ENCODE measurements at regions not wholly inside any gene's neighbourhood (a gene's known extent, or its start where the extent isn't known, plus 50 kb on each side); places are given as distances from the start of the nearest gene placed in this dataset.
"Not testable (repeated sequence)": the region's sequence is repeated elsewhere in the genome, so short reads cannot be mapped to it uniquely, and the experiment has no call there.

- DNase-seq: no peak
- Histone ChIP-seq H3K36me3 (replicated peaks; ENCODE audit: insufficient read depth, low read length) (no peaks in the 10 kb centered on the region), H3K9me2 (replicated peaks; ENCODE audit: insufficient read depth, low read length) (no peaks in the 10 kb centered on the region), H3K4me1 (ENCODE audit: low read length) (no peaks in the 10 kb centered on the region), H3K4me3 (ENCODE audit: low read length) (no peak overlapping the region), H4K20me1 (ENCODE audit: insufficient read depth, low read length) (no peaks in the 10 kb centered on the region), H3K9ac (ENCODE audit: low read length) (no peak overlapping the region), H3K27ac (ENCODE audit: low read length) (no peak overlapping the region), H3K79me2 (ENCODE audit: low read length) (no peaks in the 10 kb centered on the region), H3K9me3 (replicated peaks; ENCODE audit: insufficient read depth, low read length) (no peaks in the 10 kb centered on the region), H2AFZ (ENCODE audit: low read length) (no peak overlapping the region), H3F3A (ENCODE audit: insufficient read depth, low read length) (no peaks in the 10 kb centered on the region), H3K27me3 (replicated peaks; ENCODE audit: insufficient read depth, low read length) (no peaks in the 10 kb centered on the region), H3K4me2 (ENCODE audit: low read depth, low read length) (no peak overlapping the region)
- no peak for TF ChIP-seq CTCF (IDR thresholded peaks at IDR 0.05; ENCODE audit: low read length)
- no peak for TF ChIP-seq EZH2phosphoT487 (IDR thresholded peaks at IDR 0.05; ENCODE audit: low read length)
- no peak for TF ChIP-seq EZH2 (optimal IDR thresholded peaks at IDR 0.05; ENCODE audit: low read depth, low read length)
Observed at GRCh38 chr2:14094592-14094991, 537.9 kb upstream of the LRATD1 start.

GRCh38 chr2:14099101-14099500, 533.4 kb upstream of the LRATD1 start:
- not testable (repeated sequence) for H3F3A ChIP-seq (ENCODE audit: insufficient read depth, low read length); H3K79me2 ChIP-seq (ENCODE audit: low read length); H3K9ac ChIP-seq (ENCODE audit: low read length); H3K4me2 ChIP-seq (ENCODE audit: low read depth, low read length); H2AFZ ChIP-seq (ENCODE audit: low read length); H3K4me1 ChIP-seq (ENCODE audit: low read length); DNase-seq; H3K4me3 ChIP-seq (ENCODE audit: low read length); H3K36me3 ChIP-seq (replicated peaks; ENCODE audit: insufficient read depth, low read length); H3K9me3 ChIP-seq (replicated peaks; ENCODE audit: insufficient read depth, low read length); H3K27me3 ChIP-seq (replicated peaks; ENCODE audit: insufficient read depth, low read length); H3K9me2 ChIP-seq (replicated peaks; ENCODE audit: insufficient read depth, low read length); H3K27ac ChIP-seq (ENCODE audit: low read length); H4K20me1 ChIP-seq (ENCODE audit: insufficient read depth, low read length)

GRCh38 chr2:14114275-14114674, 518.2 kb upstream of the LRATD1 start:
- no peak for DNase-seq
- Histone ChIP-seq H3K4me3 (ENCODE audit: low read length) (no peak overlapping the region), H3K79me2 (ENCODE audit: low read length) (no peaks in the 10 kb centered on the region), H3K9me3 (replicated peaks; ENCODE audit: insufficient read depth, low read length) (no peaks in the 10 kb centered on the region), H3K27ac (ENCODE audit: low read length) (no peak overlapping the region), H3K27me3 (replicated peaks; ENCODE audit: insufficient read depth, low read length) (no peaks in the 10 kb centered on the region), H3F3A (ENCODE audit: insufficient read depth, low read length) (no peaks in the 10 kb centered on the region), H2AFZ (ENCODE audit: low read length) (no peak overlapping the region), H3K9me2 (replicated peaks; ENCODE audit: insufficient read depth, low read length) (no peaks in the 10 kb centered on the region), H3K4me2 (ENCODE audit: low read depth, low read length) (no peak overlapping the region), H3K4me1 (ENCODE audit: low read length) (no peaks in the 10 kb centered on the region), H3K9ac (ENCODE audit: low read length) (no peak overlapping the region), H3K36me3 (replicated peaks; ENCODE audit: insufficient read depth, low read length) (no peaks in the 10 kb centered on the region), H4K20me1 (ENCODE audit: insufficient read depth, low read length) (no peaks in the 10 kb centered on the region)
- no peak for TF ChIP-seq EZH2phosphoT487 (IDR thresholded peaks at IDR 0.05; ENCODE audit: low read length)

- Histone ChIP-seq H3K4me2 (ENCODE audit: low read depth, low read length) (no peak overlapping the region), H3F3A (ENCODE audit: insufficient read depth, low read length) (no peaks in the 10 kb centered on the region), H3K9ac (ENCODE audit: low read length) (no peak overlapping the region), H3K36me3 (replicated peaks; ENCODE audit: insufficient read depth, low read length) (no peaks in the 10 kb centered on the region), H3K9me2 (replicated peaks; ENCODE audit: insufficient read depth, low read length) (no peaks in the 10 kb centered on the region), H3K4me1 (ENCODE audit: low read length) (no peaks in the 10 kb centered on the region), H3K27me3 (replicated peaks; ENCODE audit: insufficient read depth, low read length) (no peaks in the 10 kb centered on the region), H4K20me1 (ENCODE audit: insufficient read depth, low read length) (no peaks in the 10 kb centered on the region), H3K9me3 (replicated peaks; ENCODE audit: insufficient read depth, low read length) (no peaks in the 10 kb centered on the region), H2AFZ (ENCODE audit: low read length) (no peak overlapping the region), H3K4me3 (ENCODE audit: low read length) (no peak overlapping the region), H3K79me2 (ENCODE audit: low read length) (no peaks in the 10 kb centered on the region), H3K27ac (ENCODE audit: low read length) (no peak overlapping the region)
- DNase-seq: no peak
- TF ChIP-seq CTCF (IDR thresholded peaks at IDR 0.05; ENCODE audit: low read length) (no peak), EZH2phosphoT487 (IDR thresholded peaks at IDR 0.05; ENCODE audit: low read length) (no peak), EZH2 (optimal IDR thresholded peaks at IDR 0.05; ENCODE audit: low read depth, low read length) (no peak)
Observed at GRCh38 chr2:14120376-14120775, 512.1 kb upstream of the LRATD1 start.
